HepG2 (cell line): ENCODE measurements at regions not wholly inside any gene's neighbourhood (a gene's known extent, or its start where the extent isn't known, plus 50 kb on each side); places are given as distances from the start of the nearest gene placed in this dataset.

Experiments used
- ATAC-seq: fragments of 200-7000 bp; cut with Tn5 transposase; 3 replicates; pipeline ENCODE4 v1.9.1; 2020; ENCODE audit warnings: mild to moderate bottlenecking, moderate library complexity
- BruUV-seq: library from RNA; stranded (reverse); fragments of 400-500 nt; replicated peaks from 2 replicates; lab custom pipeline; 2021; lab: Mats Ljungman, UMichigan
- CTCF ChIA-PET: fragments of 300-600 bp; formaldehyde crosslinking; extraction: SDS; loops from one replicate; lab custom pipeline; 2021; ENCODE audit warnings: low total read pairs, inconsistent platforms, low intra/inter-chr PET ratio; lab: Yijun Ruan, JAX
- POLR2A ChIA-PET: fragments of 350-600 bp; sonication (Branson Sonifier 250); formaldehyde crosslinking; loops from one replicate; lab custom pipeline; 2020; ENCODE audit warnings: antibody characterized with exemption, inconsistent platforms; lab: Yijun Ruan, JAX
- DNase-seq: peaks from one replicate; pipeline ENCODE4 v3.0.0-alpha.2; 2015; ENCODE audit warnings: low spot score
- FAIRE-seq: peaks from 3 replicates; lab custom pipeline; 2011; peaks lifted over from hg19 to GRCh38; lab: Jason Lieb, UNC
- H2AFZ ChIP-seq: one replicate; pipeline ENCODE4 v1.6.1; 2011; ENCODE audit warnings: low read length, inconsistent platforms
- H3K27ac ChIP-seq: fragments of 300-600 bp; 3 replicates; pipeline ENCODE4 v1.8.0; 2011; ENCODE audit warnings: mixed run types, mild to moderate bottlenecking, mixed read lengths, low read length, inconsistent platforms; ENCODE audit not compliant: insufficient read depth; ENCODE audit errors: extremely low read length
- H3K27me3 ChIP-seq, 2 experiments: fragments of 200-600 bp in 1 of 2; 2 replicates in 1 of 2; 3 replicates in 1 of 2; pipeline versions ENCODE4 v1.6.0 to v1.8.0; 2011; ENCODE audit warnings: low read length in 2 of 2, mild to moderate bottlenecking in 2 of 2, moderate library complexity in 2 of 2, inconsistent platforms in 1 of 2; ENCODE audit not compliant: insufficient read depth in 2 of 2, control insufficient read depth in 1 of 2
- H3K36me3 ChIP-seq, 2 experiments: fragments of 200-600 bp in 1 of 2; replicated peaks in 1 of 2; 2 replicates in 1 of 2; 3 replicates in 1 of 2; pipeline versions ENCODE4 v1.5.1 to v1.8.0; 2011; ENCODE audit warnings: low read length in 2 of 2, inconsistent platforms in 1 of 2; ENCODE audit not compliant: insufficient read depth in 2 of 2, control insufficient read depth in 1 of 2
- H3K4me1 ChIP-seq: 2 replicates; pipeline ENCODE4 v1.5.1; 2012; ENCODE audit warnings: low read length, inconsistent platforms; ENCODE audit not compliant: insufficient read depth
- H3K4me2 ChIP-seq: 2 replicates; pipeline ENCODE4 v1.6.0; 2011; ENCODE audit warnings: low read depth, low read length, inconsistent platforms
- H3K4me3 ChIP-seq, 3 experiments: fragments of 200-600 bp in 1 of 3; sonication (generic), shearing (Covaris generic) in 1 of 3; replicated peaks in 1 of 3; 2 replicates each; pipeline ENCODE4 v1.5.1; 2011 to 2016; ENCODE audit warnings: low read length in 3 of 3, inconsistent platforms in 2 of 3, low read depth in 2 of 3, mild to moderate bottlenecking in 2 of 3, control low read depth in 1 of 3, mixed read lengths in 1 of 3; ENCODE audit not compliant: insufficient read depth in 1 of 3
- H3K79me2 ChIP-seq: one replicate; pipeline ENCODE4 v1.6.1; 2011; ENCODE audit warnings: low read length, inconsistent platforms; ENCODE audit not compliant: insufficient read depth
- H3K9ac ChIP-seq: 2 replicates; pipeline ENCODE4 v1.6.0; 2011; ENCODE audit warnings: mild to moderate bottlenecking, low read depth, low read length, inconsistent platforms; ENCODE audit not compliant: insufficient read depth
- H3K9me3 ChIP-seq: 2 replicates; pipeline ENCODE4 v1.5.1; 2012; ENCODE audit warnings: mild to moderate bottlenecking, low read length
- H4K20me1 ChIP-seq: 2 replicates; pipeline ENCODE4 v1.6.0; 2011; ENCODE audit warnings: inconsistent platforms, mild to moderate bottlenecking, low read length, moderate library complexity; ENCODE audit not compliant: insufficient read depth
- GABPA ChIP-seq, 2 experiments: IDR thresholded peaks; 2 replicates each; pipeline ENCODE4 v1.6.1; 2011 to 2016; ENCODE audit warnings: low read depth in 2 of 2, low read length in 1 of 2, missing biosample characterization in 1 of 2, missing genetic modification characterization in 1 of 2
- KMT2B ChIP-seq: IDR thresholded peaks from 2 replicates; pipeline ENCODE4 v1.6.1; 2016; ENCODE audit warnings: missing genetic modification reagents, missing compliant biosample characterization
- NFATC3 ChIP-seq: sonication (generic); formaldehyde crosslinking; IDR thresholded peaks from 2 replicates; pipeline ENCODE4 v1.5.1; 2020; ENCODE audit warnings: mild to moderate bottlenecking, missing genetic modification reagents
- ZNF205 ChIP-seq: IDR thresholded peaks from 2 replicates; pipeline ENCODE4 v1.6.1; 2018; ENCODE audit warnings: missing biosample characterization, missing genetic modification reagents
- ZNF644 ChIP-seq: IDR thresholded peaks from 2 replicates; pipeline ENCODE4 v1.6.1; 2016; ENCODE audit warnings: low read depth
- ZNF883 ChIP-seq: sonication (generic); formaldehyde crosslinking; IDR thresholded peaks from 2 replicates; pipeline ENCODE4 v1.5.1; 2020; ENCODE audit warnings: mild to moderate bottlenecking, missing genetic modification reagents; ENCODE audit errors: not compliant biosample characterization
- WGBS: methylation state at CpG from one replicate; pipeline ENCODE4 v1.1.6; 2017; ENCODE audit warnings: low lambda C conversion rate; 5-methylcytosine and 5-hydroxymethylcytosine counted together
- in situ Hi-C: cut with HindIII; loops from 2 replicates; pipeline ENCODE4 v1.10.0; 2017; ENCODE audit warnings: low pct_unique_long_range_greater_than_20kb; ENCODE audit not compliant: extremely low pct_ligation_motif_present
- intact Hi-C: fragments of 100-400 bp; cut with micrococcal nuclease; formaldehyde crosslinking; loops from one replicate; pipeline ENCODE4 v1.10.0; 2022; ENCODE audit not compliant: unreplicated experiment
- TF ChIP-seq, protein P1 (sequence below): sonication (generic); formaldehyde crosslinking; IDR thresholded peaks from 2 replicates; pipeline ENCODE4 v1.5.0; 2020; ENCODE audit warnings: missing genetic modification reagents

DNA sequence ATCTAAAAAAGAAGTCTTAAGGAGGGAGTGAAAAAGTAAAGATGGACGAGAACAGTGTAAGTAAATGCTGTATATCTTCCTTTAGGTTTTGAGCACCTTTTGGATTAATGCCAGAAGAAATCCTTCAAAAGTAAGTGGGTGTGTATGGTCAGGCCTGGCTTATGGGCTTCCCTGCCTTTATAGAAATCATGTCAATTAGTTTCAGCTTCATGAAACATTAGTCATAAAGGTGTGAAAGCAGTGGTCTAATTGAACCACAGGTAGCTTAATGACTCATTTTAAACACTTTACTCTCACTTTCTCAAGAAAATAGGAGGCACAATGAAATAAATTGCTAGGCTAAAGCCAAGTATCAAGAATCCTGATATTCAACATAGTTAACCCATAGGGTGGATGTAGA is 467.4 kb upstream of the DPPA4 start:
- no TSS peak for BruUV-seq

DNA sequence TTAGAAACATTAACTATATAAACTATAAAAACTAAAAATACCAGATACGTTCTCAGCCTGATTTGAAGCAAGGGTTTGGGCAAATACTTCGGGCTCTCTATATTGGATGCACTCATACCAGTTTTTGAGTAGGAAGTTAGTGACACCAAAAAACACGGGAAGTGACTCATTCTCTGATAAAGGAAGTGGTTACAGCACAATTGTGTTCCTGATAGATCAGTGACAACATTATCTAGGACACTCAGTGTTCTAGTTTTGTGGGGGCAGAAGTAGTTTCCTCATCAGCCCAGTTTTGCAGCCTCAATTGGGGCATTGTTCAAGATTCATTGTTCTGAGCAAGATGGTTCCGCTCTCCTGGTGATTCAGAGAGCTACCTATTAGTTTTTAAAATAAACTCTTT is 469.6 kb upstream of the DPPA4 start:
- H3K4me3 ChIP-seq: no peak overlapping the region
- no peak overlapping the region for H3K27ac ChIP-seq
- no peaks in the 10 kb centered on the region for H4K20me1 ChIP-seq
- H3K4me1 ChIP-seq: no peaks in the 10 kb centered on the region
- H3K27me3 ChIP-seq: no peaks in the 10 kb centered on the region
- H2AFZ ChIP-seq: no peak overlapping the region
- WGBS: 7% methylated on average over 4 of the region's 4 CpGs
- BruUV-seq: no TSS peak
- ATAC-seq: no peak
- intact Hi-C loops (no loop called here), in situ Hi-C loops (no loop called here)
- no peaks in the 10 kb centered on the region for H3K9me3 ChIP-seq
- ChIA-PET POLR2A (no interaction called here), CTCF (no interaction called here)
- peak; percentile 5 for DNase-seq
- H3K79me2 ChIP-seq: no peaks in the 10 kb centered on the region
- no peak overlapping the region for H3K9ac ChIP-seq
- no peak overlapping the region for H3K4me2 ChIP-seq
- FAIRE-seq: no peak
- TF ChIP-seq ZNF205 (CRISPR knock-in tag) (no peak), GABPA (IDR thresholded peaks at IDR 0.05; ENCODE audit: low read depth, low read length) (no peak), GABPA (CRISPR knock-in tag; IDR thresholded peaks at IDR 0.05; ENCODE audit: low read depth) (peak; percentile 23; the same call in 1 of the 2 replicates)
- H3K36me3 ChIP-seq: no peaks in the 10 kb centered on the region

More for the DNA sequence above, 467.4 kb upstream of the DPPA4 start:
- Histone ChIP-seq H3K79me2 (no peaks in the 10 kb centered on the region), H3K36me3 (no peaks in the 10 kb centered on the region), H4K20me1 (no peaks in the 10 kb centered on the region), H3K27me3 (no peaks in the 10 kb centered on the region), H3K9ac (no peak overlapping the region), H3K27ac (no peak overlapping the region)
- CTCF ChIA-PET: no interaction called here
- intact Hi-C loops: no loop called here
- TF ChIP-seq ZNF644: no peak
- TF ChIP-seq ZNF883: no peak
- TF ChIP-seq, protein P1, sequence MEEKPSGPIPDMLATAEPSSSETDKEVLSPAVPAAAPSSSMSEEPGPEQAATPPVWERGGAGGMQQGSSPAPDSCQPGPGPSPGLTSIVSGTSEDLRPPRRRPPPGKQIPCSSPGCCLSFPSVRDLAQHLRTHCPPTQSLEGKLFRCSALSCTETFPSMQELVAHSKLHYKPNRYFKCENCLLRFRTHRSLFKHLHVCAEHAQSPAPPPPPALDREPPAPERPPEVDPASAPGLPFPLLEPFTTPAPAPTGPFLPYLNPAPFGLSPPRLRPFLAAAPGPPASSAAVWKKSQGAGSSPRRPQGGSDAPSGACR (CRISPR knock-in tag): no peak
- no peak for TF ChIP-seq NFATC3 (CRISPR knock-in tag)
- TF ChIP-seq KMT2B (CRISPR knock-in tag): no peak
- TF ChIP-seq, all 625 proteins: peak for 0
- no peak for ATAC-seq
- 3% methylated on average over 1 of the region's 1 CpG for WGBS
- Histone ChIP-seq H3K4me2 (no peak overlapping the region), H3K4me3 (no peak overlapping the region), H3K4me1 (no peaks in the 10 kb centered on the region), H2AFZ (no peak overlapping the region), H3K9me3 (no peaks in the 10 kb centered on the region)
- no peak for FAIRE-seq
- POLR2A ChIA-PET: no interaction called here
- in situ Hi-C loops: no loop called here
- no peak for DNase-seq
